ENCODE measurements at regions not wholly inside any gene's neighbourhood (a gene's known extent, or its start where the extent isn't known, plus 50 kb on each side); places are given as distances from the start of the nearest gene placed in this dataset.

- TF ChIP-seq, protein P1, sequence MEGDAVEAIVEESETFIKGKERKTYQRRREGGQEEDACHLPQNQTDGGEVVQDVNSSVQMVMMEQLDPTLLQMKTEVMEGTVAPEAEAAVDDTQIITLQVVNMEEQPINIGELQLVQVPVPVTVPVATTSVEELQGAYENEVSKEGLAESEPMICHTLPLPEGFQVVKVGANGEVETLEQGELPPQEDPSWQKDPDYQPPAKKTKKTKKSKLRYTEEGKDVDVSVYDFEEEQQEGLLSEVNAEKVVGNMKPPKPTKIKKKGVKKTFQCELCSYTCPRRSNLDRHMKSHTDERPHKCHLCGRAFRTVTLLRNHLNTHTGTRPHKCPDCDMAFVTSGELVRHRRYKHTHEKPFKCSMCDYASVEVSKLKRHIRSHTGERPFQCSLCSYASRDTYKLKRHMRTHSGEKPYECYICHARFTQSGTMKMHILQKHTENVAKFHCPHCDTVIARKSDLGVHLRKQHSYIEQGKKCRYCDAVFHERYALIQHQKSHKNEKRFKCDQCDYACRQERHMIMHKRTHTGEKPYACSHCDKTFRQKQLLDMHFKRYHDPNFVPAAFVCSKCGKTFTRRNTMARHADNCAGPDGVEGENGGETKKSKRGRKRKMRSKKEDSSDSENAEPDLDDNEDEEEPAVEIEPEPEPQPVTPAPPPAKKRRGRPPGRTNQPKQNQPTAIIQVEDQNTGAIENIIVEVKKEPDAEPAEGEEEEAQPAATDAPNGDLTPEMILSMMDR (IDR thresholded peaks at IDR 0.05 in 8 of 11, conservative IDR thresholded peaks at IDR 0.05 in 3 of 11): no peak
- TF ChIP-seq POLR2AphosphoS5 (IDR thresholded peaks at IDR 0.05): no peak
These were observed 204.3 kb downstream of the FSIP2 start for GRCh38 chr2:185942855-185943254.

Measured in spleen (tissue), 7 donors.